Endothelial cell (in vitro differentiated cells): ENCODE measurements at regions not wholly inside any gene's neighbourhood (a gene's known extent, or its start where the extent isn't known, plus 50 kb on each side); places are given as distances from the start of the nearest gene placed in this dataset.

Experiments used
- DNase-seq: peaks from one replicate; pipeline ENCODE4 v3.0.0; 2021; ENCODE audit warnings: low spot score
- H3K27ac Mint-ChIP-seq: one replicate; pipeline ENCODE4 v1.8.0; 2021; ENCODE audit warnings: mixed read lengths, inconsistent platforms; ENCODE audit not compliant: unreplicated experiment
- H3K27me3 Mint-ChIP-seq: one replicate; pipeline ENCODE4 v1.8.0; 2021; ENCODE audit warnings: mild to moderate bottlenecking, moderate library complexity, mixed read lengths, inconsistent platforms; ENCODE audit not compliant: unreplicated experiment
- H3K36me3 Mint-ChIP-seq: one replicate; pipeline ENCODE4 v1.8.0; 2021; ENCODE audit warnings: mild to moderate bottlenecking, low read depth, mixed read lengths, inconsistent platforms; ENCODE audit not compliant: unreplicated experiment
- H3K4me1 Mint-ChIP-seq: one replicate; pipeline ENCODE4 v1.8.0; 2021; ENCODE audit warnings: mild to moderate bottlenecking, mixed read lengths, inconsistent platforms; ENCODE audit not compliant: unreplicated experiment
- H3K4me3 Mint-ChIP-seq: one replicate; pipeline ENCODE4 v1.8.0; 2021; ENCODE audit warnings: mild to moderate bottlenecking, mixed read lengths, inconsistent platforms; ENCODE audit not compliant: unreplicated experiment
- H3K9me3 Mint-ChIP-seq: one replicate; pipeline ENCODE4 v1.8.0; 2021; ENCODE audit warnings: mixed read lengths, inconsistent platforms; ENCODE audit not compliant: unreplicated experiment
- CTCF ChIP-seq: fragments of 200-600 bp; sonication (generic); IDR thresholded peaks from one replicate; pipeline ENCODE4 v1.5.0; 2021; ENCODE audit warnings: antibody characterized with exemption; ENCODE audit not compliant: unreplicated experiment

GRCh38 chr2:7239078-7239477 lies 321.9 kb downstream of the RNF144A start:
- no peak overlapping the region for H3K4me3 Mint-ChIP-seq
- H3K27ac Mint-ChIP-seq = no peak overlapping the region
- H3K9me3 Mint-ChIP-seq = no peaks in the 10 kb centered on the region
- DNase-seq = no peak
- no peak for TF ChIP-seq CTCF
- no peaks in the 10 kb centered on the region for H3K36me3 Mint-ChIP-seq
- no peaks in the 10 kb centered on the region for H3K27me3 Mint-ChIP-seq
- peaks cover 5% of the 10 kb centered on the region for H3K4me1 Mint-ChIP-seq

- no peak for TF ChIP-seq CTCF
- DNase-seq = no peak
- Mint-ChIP-seq H3K4me1 (peaks cover 5% of the 10 kb centered on the region), H3K27ac (no peak overlapping the region), H3K4me3 (no peak overlapping the region), H3K36me3 (no peaks in the 10 kb centered on the region), H3K27me3 (no peaks in the 10 kb centered on the region), H3K9me3 (no peaks in the 10 kb centered on the region)
Observed at GRCh38 chr2:7241041-7241745, 324.0 kb downstream of the RNF144A start.

- Mint-ChIP-seq H3K27ac (no peak overlapping the region), H3K36me3 (no peaks in the 10 kb centered on the region), H3K9me3 (no peaks in the 10 kb centered on the region), H3K27me3 (peaks cover 3% of the 10 kb centered on the region), H3K4me3 (no peak overlapping the region), H3K4me1 (peaks cover 13% of the 10 kb centered on the region)
- no peak for TF ChIP-seq CTCF
- DNase-seq = no peak
Observed at GRCh38 chr2:7242189-7242867, 325.1 kb downstream of the RNF144A start.

GRCh38 chr2:7243276-7243675 lies 326.1 kb downstream of the RNF144A start:
- H3K4me1 Mint-ChIP-seq = peaks cover 13% of the 10 kb centered on the region

More at GRCh38 chr2:7243276-7243675, 326.1 kb downstream of the RNF144A start:
- peaks cover 3% of the 10 kb centered on the region for H3K27me3 Mint-ChIP-seq
- no peaks in the 10 kb centered on the region for H3K36me3 Mint-ChIP-seq
- no peak for TF ChIP-seq CTCF
- DNase-seq = no peak
- no peak overlapping the region for H3K4me3 Mint-ChIP-seq
- H3K27ac Mint-ChIP-seq = no peak overlapping the region
- no peaks in the 10 kb centered on the region for H3K9me3 Mint-ChIP-seq
